GM21390 (cell line): ENCODE measurements at regions not wholly inside any gene's neighbourhood (a gene's known extent, or its start where the extent isn't known, plus 50 kb on each side); places are given as distances from the start of the nearest gene placed in this dataset.
A peak's percentile ranks its signal among the peaks of the same experiment; 100 is the strongest.
"Not testable (repeated sequence)": the region's sequence is repeated elsewhere in the genome, so short reads cannot be mapped to it uniquely, and the experiment has no call there.

Experiments used
- ATAC-seq: cut with Tn5 transposase; IDR thresholded peaks from one replicate; pipeline ENCODE4 v1.9.1; 2021; ENCODE audit not compliant: unreplicated experiment

DNA sequence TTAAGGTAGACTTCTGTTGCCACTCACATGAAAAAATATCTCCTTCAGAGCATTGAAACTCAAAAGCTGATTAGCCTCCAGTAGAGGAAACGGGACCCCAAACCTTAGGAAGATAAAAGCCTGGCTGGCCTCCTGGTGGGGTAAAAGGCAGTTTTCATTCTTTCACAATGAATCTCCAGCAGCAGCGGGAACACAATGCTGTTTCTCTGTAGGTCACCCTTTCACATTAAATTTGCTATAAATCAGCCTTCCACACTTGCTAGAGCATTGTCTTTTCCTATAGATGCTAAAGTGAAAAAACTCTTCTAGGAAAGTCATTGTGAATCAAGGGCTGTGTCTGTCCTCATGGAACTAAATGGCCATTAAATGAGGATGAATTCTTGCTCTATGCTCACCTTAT lies 207.3 kb upstream of the MAGEB2 start:
- ATAC-seq: no peak

DNA sequence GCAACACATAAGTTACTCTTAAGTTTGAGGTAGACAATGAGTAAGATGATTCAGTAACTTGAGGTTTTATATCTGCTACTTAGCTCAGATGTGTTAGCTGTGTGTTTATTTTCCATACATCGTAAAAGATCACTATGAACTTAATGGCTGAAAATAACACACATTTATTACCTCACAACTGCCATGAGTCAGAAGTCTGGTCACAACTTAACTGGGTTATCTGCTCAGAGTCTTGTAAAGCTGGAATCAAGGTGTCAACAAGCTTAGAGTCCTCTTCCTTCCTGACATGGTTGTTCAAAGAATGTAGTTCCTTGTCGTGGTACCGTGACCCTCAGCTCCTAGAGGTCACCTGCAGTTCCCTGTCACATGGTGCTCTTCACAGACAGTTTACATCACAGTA lies 204.9 kb upstream of the MAGEB2 start:
- no peak for ATAC-seq

DNA sequence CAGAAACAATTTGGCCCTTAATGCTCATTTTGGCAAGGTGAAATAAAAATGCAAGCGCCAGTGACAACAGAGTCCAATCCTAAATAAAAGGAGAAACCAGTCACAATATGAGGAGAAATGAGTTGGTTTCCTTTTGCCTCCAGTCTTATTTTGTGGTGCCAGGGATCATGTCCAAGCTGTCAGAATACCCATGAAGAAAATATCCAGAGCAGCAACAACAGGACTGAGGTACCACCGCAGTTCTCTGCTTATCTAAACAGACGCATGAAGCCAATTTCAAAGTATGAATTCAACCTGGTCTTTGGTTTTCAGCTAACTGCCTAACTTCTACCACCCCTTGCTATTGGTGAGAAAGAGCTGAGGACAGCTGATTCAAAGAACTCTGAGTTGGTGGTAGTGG lies 199.9 kb upstream of the MAGEB2 start:
- ATAC-seq: no peak

DNA sequence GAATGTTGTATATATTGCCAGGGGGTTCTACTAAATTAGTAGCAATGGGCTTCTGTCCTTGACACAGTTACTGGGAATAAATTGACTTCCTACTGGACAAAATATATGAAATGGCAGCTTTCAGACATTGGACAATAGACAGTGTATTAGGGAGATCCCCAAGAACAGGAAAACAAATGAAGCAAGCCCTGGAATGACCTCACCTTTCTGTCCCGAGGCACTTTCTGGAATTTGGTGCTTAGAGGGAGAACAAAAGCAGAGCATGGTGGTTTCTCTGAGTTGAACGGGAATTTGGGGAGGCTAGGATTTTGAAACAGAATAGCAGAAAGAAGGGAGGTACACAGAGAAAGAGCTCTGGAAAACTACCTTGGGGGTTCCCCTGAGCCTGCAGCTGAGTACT lies 187.7 kb upstream of the MAGEB2 start:
- ATAC-seq: no peak

DNA sequence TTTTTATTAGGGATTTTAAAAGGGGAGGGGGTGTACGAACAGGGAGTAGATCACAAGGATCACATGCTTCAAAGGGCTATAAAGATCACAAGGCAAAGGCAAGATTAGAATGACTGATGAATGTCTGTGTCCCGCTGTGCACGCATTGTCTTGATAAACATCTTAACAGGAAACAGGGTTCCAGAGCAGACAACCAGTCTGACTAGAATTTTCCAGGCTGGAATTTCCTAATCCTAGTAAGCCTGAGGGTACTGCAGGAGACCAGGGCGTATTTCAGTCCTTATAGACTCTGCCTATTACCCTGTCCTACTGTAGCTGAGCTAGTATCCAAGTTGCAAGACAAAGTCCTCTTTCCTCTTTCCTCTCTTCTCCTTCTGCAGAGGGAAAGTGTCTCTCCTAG lies 179.0 kb upstream of the MAGEB2 start:
- ATAC-seq: not testable (repeated sequence)

DNA sequence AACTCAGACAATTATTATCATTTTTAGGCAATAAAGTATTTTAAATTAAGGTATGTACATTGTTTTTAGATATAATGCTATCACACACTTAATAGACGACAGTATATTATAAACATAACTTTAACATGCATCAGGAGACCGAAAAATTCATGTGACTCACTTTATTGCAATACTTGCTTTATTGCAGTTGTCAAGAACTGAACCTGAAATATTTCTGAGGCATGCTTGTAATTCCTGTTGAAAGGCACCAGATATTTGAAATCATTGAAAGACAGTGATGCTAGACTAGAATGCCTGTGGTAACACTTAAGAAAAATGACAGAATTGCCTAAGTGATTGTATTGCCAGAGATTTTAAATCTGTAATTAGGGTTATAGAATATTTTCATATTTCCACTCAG lies 175.6 kb upstream of the MAGEB2 start:
- ATAC-seq: no peak

DNA sequence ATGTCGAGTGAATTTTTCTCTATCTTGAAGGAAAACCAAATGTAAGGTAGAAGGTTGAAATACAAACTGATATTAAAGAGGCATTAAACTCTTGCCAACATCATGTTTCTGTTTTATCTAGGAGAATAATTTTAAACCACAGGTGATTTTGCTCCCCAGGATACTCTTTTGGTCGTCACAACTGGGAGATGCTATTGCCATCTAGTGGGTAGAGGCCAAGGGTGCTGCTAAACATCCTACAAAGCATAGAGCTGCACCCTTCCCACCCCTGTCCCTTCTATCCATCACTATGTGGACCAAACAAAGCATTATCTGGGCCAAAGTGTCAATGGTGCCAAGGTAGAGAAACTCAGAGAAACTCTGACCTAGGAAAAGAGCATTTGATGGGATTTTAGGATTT lies 154.6 kb upstream of the MAGEB2 start:
- no peak for ATAC-seq

DNA sequence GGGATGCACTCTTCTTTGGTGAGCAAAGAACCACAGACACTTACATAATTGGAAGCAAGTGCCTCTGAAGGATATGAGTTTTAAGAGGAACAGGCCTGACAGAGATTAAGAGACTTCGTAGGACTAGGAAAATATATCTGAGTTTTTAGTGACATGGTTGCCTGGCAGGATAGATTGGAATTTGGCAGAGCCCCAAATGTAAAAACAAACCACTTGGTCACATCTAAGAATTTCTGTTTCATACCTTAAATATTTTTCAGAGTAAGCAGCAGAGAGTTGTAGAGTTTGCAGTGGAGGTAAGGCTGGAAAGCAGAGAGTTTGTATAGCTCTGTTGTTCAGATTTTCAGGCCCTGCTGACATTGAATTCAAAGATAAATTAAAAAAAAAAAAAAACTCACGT lies 150.1 kb upstream of the MAGEB2 start:
- no peak for ATAC-seq

DNA sequence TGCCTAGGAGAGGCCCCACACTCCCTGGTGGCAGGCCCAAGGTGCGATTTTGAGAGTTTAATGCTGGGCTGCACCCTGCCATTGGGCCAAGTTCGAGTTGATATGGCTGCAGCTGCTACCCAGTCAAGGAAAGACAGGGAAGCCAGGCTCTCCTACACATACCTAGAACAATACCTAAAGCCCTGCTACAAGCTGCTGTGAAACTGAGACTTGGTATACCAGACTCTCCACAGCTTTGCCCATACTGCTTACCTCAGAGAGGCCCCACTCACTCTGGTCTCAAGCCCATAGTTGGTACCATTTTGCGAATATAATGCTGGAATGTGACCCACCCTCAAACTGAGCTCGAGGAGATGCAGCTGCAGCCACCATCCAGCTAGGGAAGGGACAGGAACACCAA lies 147.7 kb upstream of the MAGEB2 start:
- ATAC-seq: no peak

DNA sequence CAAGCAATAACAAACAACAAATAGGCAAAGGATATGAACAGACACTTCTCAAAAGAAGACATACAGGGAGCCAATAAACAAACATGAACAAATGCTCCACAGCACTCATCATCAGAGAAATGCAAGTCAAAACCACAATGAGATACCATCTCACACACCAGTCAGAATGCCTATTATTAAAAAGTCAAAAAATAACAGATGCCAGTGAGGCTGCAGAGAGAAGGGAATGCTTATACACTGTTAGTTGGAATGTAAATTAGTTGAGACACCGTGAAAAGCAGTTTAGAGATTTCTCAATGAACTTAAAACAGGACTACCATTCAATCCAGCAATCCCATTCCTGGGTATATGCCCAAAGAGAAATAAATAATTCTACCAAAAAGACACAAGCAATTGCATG lies 129.8 kb upstream of the MAGEB2 start:
- ATAC-seq: no peak

DNA sequence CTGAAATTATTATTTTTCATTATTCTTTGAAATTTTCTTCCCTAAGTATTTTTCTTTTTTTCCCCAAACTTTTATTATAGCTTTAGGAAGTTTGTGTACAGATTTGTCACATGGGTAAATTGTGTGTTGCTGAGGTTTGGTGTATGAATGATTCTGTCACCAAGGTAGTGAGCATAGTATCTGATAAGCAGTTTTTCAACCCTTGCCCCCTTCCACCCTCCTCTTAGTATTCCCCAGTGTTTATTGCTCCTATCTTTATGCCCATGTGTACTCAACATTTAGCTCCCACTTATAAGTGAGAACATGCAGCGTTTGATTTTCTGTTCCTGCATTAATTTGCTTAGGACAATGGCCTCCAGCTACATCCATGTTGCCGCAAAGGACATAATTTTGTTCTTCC lies 103.9 kb upstream of the MAGEB2 start:
- ATAC-seq: no peak

DNA sequence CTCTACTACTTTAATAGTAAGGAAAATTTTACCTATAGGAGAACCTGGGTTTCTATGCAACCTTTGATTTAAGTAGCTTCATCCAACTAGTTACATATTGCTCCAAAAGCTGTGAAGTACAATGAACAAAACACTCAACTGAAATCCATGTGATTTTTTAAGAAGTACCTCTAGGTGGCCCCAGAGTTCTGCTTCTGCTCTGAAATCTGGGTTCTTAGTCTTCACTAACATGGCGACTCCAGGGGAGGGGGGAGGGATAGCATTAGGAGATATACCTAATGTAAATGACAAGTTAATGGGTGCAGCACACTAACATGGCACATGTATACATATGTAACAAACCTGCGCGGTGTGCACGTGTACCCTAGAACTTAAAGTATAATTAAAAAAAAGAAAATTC lies 73.4 kb upstream of the MAGEB2 start:
- ATAC-seq: peak; percentile 66

DNA sequence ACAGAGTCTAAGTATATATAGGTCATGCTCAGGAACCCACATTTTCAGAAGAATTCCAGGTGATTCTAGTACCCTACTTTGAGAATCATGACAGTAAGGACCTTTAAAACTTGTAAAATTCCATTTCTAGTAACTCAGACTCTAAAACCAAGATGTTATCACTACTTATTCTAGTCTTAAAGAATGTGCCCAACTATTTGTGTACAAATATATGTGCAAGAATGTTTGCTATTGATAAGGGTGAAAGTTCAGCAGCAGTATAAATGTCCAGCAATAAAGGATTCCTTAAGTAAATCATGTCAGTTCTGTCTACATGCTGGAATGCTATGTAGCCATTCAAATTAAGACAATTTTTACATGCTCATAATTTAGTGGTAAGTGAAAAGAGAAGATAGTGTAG lies 71.1 kb upstream of the MAGEB2 start:
- ATAC-seq: no peak

DNA sequence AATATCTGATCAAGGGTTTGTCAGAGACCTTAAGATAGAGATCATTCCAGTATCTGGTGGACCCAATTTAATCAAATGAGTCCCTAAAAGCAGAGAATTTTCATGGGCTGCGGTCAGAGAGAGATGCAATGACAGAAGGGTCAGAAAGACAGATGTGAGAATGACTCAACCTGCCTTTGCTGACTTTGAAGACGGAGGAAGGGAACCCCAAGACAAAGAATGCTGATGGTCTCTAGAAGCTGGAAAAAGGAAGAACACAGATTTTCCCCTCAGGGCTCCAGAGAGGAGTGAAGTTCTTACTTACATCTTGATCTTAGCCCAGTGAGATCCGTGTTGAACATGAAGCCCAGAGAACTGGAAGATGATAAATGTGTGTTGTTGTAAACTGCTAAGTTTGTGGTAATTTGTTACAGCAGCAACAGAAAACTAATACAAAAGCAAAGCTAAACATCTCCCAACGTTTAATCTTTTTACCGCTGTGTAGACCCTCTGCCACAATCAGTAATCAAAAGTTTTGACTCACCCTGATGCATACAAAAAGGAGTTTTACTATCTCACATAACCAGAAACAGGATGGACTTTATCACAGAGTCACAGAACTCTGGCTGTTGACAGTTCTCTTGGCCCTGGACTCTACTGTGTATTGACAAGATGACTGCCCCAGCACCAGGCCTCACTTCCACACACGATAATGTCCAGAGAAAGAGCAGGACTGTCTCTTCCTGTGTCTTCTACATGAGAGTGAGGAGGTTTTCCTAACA lies 70.2 kb upstream of the MAGEB2 start:
- ATAC-seq: no peak

DNA sequence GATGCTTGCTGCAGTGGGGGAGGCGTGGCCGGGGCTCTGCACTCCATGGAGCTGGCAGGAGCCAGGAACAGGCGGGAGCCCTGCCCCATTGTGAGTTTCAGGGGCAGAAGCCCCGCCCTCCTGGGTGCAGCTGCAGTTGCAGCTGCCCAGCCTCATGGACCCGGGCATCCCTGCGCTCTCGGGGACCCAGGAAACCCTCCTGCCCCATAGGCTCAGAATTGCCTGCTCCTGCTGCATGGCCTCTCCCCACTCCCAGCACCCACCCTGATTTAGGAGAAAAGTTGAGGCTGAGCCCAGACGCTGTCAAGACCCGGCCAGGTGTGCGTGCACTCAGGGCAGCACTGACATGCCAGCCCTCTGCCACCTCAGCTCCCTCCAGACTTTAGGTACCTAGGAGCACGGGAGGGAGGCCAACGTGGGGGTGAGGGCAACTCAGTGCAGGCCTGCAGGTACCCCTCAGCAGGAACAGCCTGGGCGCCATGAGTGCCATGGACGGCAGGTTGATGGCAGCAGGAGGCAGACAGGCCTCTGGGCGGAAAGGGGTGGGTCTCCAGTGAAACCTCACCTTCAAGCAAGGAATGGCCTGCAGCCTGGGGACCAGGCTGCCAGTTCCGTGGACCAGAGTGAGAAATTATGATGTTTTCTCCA lies 67.2 kb upstream of the MAGEB2 start:
- ATAC-seq: no peak

DNA sequence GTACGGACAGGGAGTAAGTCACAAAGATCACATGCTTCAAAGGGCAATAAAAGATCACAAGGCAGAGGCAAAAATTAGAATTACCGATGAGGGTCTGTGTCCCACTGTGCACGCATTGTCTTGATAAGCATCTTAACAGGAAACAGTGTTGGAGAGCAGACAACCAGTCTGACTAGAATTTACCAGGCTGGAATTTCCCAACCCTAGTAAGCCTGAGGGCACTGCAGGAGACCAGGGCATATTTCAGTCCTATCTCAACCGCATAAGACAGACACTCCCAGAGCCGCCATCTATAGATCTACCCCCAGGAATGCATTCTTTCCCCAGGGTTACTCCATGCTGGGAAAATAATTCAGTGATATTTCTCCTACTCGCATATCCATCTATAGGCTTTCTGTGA lies 66.2 kb upstream of the MAGEB2 start:
- not testable (repeated sequence) for ATAC-seq

DNA sequence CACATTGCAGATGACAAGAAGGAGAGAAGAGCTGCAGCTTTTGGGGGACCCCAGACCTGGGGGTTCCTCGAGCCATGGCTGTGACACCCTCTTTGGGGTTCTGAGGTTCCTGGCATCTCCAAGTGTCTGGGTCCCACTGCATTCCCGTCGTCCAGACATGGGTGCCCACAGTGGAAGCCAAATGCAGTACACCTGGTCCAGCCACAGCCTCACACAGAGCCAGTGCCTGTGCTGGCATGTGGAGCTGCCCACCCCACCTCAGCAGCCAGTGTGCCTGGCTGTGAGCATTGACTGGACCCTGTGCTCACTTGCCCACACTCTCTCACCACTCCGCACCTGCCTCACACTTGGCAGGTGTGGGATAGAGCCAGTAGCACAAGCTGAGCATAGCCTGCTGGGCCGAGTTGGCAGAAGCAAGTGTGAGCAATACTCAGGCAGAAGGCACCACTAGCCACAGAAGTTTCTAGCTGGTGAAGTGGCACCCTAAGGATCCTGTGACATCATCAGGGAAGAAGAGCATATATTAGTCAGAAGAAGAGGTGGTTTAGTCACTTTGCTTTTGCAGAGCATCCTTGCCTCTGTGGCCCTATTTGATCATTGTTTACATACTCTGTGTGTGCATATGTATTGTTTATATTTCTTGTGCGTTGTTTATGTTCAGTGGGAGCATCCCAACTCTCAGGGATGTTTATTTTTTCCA lies 65.0 kb upstream of the MAGEB2 start:
- no peak for ATAC-seq

DNA sequence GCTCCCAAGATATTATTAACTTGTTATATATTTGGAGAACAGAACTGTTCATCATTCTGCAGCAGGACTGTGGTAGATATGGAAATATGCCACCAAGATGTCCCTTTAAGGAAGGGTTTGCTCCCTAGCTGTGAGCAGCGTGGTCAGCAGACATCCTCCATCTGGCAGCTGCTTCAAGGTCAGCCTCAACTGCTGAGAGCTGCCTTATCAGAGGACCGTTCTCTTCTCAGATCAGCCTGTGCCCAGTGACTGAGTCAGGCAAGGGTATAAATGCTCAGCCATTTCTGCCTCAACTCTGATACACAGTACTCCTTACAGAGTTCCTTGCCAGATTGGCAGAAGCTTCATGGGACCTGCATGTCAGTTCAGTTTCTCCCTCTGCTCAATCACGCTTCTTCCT lies 63.4 kb upstream of the MAGEB2 start:
- no peak for ATAC-seq

DNA sequence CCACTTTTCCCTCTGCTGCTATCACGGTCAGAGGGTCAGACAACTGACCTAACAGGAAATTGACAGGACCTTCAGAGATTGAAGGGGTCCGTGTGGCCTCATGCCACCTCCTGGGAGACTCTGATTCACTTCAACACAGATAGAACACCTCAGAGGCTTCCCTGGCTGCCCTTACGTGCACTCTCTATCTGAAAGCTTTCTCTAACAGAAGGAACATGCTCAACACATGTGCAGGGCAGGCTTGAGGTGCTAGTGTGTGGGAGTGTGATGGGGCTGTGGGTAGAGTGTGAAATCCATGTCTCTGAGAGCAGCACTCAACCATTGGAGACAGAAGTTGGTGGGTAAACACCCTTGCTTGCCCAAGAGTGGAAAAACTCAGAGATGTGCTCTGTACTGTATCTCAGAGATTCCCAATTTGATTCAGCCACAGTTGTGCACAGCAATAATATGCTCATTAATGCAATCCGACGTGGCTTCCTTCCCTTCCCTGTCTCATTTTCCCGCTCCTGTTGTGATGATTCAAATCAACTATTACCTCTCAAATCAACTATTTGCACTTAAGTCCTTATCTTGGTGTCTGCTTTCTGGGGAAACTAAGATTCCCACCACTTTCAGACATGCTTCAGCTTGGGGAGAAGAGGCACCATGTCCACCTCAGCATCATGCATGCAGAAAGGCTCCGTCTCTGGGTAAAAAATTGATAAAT lies 62.0 kb upstream of the MAGEB2 start:
- ATAC-seq: no peak

DNA sequence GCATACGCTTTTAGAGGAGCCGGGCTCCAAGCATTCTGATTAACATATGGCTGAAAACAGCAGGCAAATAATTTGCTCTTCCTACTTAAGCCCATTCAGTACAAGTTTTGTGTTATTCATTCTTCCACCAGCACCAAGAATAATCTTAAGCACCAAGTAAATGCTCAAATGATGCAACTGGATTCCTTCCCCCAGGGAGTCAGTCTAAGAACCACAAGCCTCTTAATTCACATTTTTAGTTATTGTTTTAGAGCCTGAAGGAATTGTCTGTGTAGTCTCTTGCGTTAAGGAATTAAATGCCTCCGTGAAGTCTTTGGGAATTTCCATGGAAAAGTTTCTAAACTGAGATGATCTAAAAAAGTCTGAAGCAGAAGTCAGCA lies 61.5 kb upstream of the MAGEB2 start:
- no peak for ATAC-seq

DNA sequence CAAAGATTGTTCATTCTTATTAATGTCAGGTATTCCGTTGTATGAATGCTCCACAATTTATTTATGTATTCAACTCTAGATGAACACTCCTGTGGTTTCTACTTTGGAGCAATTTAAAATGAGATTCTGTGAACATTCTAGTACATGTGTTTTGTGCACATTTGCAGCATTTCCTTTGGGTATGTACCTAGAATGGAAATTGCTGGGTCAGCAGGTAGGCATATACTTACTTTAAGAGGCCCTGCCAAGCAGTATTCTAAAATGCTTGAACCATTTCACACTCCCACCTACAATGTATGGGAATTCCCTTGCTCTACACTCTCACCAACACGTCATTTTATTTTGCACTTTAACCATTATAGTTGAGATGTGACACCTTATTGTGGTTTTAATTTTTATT lies 59.4 kb upstream of the MAGEB2 start:
- ATAC-seq: no peak
